Occipital lobe (tissue), 1 donor: ENCODE measurements at regions not wholly inside any gene's neighbourhood (a gene's known extent, or its start where the extent isn't known, plus 50 kb on each side); places are given as distances from the start of the nearest gene placed in this dataset.

Experiments
- DNase-seq: peaks from one replicate; lab custom pipeline; 2025; lab: John Stamatoyannopoulos, UW

DNA sequence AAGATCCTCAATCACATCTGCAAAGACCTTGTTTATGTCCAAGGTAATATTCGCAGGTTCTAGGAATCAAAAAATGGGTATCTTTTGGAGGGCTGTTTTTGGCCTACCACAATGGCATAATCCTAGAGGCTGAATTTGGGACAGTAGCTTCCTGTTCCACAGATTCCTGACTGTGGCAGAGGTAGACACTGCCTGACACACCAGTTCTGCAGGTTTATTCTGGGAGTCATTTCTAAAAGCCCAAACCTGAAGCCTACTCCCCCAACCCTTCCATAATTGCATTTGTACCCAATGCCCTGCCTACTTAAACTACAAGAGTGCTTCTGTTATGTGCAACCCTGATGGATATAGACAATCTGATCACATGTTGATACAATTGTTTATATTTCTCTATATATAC, 378.9 kb downstream of the PCNX1 start:
- no peak for DNase-seq

DNA sequence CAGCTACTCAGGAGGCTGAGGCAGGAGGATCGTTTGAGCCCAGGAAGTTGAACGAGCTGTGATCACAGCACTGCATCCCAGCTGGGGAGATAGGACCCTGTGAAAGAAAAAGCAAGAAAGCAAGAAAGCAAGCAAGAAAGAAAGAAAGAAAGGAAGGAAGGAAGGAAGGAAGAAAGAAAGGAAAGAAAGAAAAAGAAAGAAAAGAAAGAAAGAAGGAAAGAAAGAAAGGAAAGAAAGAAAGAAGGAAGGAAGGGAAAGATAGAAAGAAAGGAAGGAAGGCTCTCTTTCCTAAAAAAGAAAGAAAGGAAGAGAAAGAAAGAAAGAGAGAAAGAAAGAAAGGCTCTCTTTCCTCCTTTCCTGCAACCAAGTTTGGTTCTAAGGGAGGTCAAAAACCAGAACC, 380.3 kb downstream of the PCNX1 start:
- no peak for DNase-seq

DNA sequence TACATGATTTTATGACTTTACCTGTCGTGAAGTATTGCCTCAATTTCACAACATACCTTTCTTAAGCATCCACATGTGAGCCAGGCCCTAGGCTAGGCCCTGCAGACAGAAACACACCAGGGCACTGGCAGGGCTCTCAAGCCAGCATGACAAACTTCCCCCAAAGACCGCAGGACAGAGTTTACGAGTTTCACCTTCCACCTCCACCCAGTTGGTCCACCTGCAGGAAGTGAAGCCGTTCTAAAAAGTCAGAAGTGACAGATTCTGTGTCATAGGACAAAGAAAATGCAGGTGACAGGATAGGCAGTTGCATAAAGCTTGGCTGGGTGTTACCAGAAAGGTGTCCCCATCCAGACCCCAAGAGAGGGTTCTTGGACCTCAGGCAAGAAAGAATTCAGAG, 382.3 kb downstream of the PCNX1 start:
- DNase-seq: no peak

DNA sequence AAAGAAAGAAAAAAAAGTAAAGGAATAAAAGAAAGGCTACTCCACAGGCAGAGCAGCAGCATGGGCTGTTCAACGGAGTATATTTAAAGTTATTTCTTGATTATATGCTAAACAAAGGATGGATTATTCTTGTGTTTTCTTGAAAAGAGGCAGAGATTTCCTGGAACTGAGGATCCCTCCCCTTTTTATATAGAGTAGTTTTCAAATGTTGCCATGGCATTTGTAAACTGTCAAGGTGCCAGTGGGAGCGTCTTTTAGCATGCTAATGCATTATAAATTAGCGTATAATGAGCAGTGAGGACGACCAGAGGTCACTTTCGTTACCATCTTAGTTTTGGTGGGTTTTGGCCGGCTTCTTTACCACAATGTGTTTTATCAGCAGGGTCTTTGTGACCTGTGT, 383.0 kb downstream of the PCNX1 start:
- no peak for DNase-seq

DNA sequence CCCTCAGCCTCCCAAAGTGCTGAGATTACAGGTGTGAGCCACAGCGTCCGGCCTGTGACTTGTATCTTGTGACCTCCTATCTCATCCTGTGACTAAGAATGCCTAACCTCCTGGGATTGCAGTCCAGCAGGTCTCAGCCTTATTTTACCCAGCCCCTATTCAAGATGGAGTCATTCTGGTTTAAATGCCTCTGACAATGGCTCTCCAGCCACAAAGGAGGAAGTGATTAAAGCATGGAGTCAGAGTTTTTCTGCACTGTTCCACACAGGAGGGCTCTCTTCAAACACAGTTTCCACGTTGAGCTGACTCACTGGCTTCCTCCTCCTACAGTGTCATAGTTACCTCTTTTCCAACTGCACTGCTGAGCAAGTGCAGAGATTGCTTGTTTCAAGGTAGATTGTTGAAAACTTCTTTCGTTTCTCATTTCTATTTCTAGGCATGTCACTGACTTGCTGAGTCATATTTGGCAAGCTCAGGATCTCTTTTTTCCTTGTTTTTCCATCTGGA, 383.8 kb downstream of the PCNX1 start:
- peak; percentile 30 for DNase-seq

DNA sequence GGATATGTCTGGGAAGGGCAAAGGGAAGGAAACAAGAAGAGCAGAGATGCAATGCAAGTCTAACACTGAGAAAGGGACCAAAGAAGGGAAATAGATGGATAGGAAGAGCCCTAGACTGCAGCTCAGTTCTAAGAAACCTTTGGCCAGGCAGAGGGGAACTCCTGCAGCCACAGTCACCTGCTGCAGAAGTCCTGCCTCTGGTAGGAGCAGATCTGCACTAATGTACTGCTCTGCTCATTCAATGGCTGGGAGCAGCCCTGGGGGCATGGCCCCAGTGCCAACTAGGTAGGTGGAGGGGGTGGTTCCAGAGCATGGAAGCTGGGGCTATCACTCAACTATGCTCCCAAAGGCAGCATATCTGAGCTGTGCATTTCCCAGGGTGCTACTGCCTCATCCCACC, 388.9 kb downstream of the PCNX1 start:
- no peak for DNase-seq

DNA sequence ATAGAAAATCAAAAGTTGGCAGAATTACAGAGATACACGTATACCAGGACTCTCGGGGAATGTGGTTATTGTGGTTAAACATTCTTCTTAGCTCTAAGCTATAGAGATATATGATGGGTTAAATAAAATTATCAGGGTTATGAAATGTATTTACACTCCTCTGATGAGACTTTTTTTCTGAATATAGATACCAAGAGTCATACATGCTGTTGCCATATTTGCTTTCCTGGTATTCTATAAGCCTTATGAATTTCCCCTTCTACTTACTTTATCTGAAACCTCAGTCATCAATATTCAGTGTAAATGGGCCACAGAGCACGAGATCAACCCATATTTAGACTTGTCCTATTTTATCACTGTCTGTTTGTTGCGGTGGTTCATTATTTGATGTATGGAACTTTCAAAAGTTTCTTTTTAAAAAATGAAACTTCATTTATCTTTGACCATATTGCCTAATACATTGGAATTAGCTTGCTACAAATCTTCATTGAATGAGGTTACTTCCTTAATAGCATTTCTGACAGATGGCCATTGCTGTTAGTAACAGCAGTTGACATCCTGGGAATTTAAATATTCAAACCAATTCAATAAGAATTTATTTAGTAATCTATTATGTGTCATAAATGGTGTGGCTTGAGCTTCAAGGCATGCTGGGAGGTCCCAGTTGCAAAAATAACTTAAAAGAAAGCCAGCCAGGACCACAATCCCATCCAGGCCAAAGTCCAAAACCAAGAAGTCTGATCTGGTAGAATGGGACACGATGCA, 393.5 kb downstream of the PCNX1 start:
- DNase-seq: no peak

DNA sequence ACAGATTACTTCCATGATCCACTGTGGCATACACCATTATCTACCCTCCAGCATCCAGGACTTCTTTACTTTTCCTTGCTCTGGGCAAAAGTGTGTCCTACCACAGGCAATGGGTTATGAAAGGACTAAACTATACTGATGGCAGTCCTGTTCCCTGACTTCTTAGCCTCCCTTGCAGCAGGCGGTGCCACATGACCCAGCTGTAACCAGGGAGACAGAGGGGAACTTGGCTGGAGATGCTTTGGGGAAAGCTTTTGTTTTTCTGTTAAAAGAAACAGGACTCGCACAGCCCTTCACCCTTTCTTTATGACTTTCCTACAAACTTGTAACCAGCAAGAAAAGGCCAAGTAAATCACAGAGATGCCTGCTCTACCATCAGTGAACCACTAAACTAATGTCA, 394.4 kb downstream of the PCNX1 start:
- DNase-seq: no peak

DNA sequence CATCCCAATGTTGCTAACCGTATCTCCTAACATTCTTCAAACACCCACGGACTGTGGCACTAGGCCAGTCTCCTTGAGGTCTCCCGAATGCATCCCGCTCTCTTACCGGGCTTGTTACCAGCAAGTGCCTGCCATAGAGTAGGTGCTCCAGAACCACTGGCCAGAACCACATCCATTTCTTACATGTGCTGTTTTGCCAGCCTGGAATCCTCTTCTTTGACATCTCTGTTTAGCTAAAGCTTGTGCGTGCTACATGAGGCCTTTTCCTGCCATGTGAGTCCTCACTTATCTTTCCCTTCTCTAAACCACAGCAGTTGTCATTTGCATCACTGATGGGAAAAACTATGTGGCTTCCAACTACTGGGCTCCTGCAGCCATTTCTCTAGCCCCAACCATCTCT, 397.4 kb downstream of the PCNX1 start:
- DNase-seq: no peak

DNA sequence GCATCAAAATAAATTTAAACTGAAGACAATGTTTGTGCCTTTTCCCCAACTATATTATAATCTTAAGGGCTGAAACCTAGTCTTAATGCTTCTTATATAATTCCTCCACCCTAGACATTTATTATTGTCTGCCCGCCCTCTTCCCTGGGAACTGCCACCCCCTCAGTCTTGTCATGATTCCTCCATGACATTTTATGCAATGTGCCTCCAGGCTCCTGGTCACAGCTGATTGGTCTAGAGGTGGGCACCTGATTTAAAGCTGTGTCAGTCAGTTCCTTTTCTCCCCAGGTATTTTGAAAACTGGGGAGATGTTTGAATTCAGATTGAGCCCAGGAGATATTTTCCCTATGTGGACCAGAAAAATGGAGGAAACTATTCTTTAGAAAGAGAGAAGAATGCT, 401.4 kb downstream of the PCNX1 start:
- no peak for DNase-seq

DNA sequence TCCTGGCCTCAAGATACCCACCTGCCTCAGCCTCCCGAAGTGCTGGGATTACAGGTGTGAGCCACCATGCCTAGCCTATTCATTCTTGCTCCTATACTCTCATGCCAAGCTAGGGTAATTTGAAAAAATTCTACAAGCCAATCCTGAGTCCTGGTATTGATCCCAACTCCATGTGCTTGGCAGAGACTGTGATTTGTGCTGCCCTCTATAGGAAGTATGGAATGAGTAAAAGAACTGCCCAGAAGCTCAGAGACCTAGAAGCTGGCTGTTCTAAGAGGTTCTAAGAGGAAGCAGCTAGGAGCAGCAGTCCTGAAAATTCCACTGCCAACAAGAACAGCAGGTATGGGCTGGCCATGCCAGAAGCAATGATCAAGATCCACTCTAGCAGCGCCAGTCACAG, 402.5 kb downstream of the PCNX1 start:
- DNase-seq: no peak

DNA sequence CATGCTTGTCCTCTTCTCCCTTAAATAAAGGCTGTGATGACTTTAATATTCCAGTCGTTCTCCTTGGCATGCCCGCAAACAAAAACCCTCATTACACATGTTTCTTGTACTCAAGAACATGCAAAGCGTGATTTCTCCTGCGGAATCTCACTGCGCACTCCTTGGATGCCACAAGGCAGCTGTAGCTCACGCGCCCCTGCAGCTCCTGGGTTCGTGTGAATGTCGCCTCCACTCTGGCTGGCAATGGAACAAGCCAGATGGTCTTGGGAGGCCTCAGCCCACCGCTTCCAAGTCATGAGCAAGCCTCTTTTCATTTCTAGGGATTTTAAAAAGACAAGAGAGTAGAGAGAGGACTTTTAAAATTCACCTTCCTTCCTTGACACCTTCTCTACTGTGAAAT, 403.8 kb downstream of the PCNX1 start:
- DNase-seq: peak; percentile 23

DNA sequence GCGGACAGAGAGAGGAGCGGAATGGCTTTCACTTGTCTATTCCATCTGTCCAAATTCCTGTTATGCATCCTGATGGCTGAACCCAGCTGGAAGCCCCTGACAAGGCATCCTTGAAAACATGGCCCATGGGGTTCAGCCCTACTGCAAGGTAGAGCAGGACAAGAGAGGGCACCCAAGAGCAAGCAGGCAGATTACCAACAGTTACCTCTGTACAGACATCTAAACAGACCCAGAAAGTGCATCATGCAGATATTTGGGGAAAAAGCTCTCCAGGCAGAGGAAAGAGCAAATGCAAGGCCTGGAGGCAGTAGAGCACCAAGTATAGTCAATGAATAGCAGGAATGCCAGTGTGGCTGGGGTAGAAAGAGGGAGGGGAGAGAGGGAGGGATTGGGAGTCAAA, 407.5 kb downstream of the PCNX1 start:
- no peak for DNase-seq

DNA sequence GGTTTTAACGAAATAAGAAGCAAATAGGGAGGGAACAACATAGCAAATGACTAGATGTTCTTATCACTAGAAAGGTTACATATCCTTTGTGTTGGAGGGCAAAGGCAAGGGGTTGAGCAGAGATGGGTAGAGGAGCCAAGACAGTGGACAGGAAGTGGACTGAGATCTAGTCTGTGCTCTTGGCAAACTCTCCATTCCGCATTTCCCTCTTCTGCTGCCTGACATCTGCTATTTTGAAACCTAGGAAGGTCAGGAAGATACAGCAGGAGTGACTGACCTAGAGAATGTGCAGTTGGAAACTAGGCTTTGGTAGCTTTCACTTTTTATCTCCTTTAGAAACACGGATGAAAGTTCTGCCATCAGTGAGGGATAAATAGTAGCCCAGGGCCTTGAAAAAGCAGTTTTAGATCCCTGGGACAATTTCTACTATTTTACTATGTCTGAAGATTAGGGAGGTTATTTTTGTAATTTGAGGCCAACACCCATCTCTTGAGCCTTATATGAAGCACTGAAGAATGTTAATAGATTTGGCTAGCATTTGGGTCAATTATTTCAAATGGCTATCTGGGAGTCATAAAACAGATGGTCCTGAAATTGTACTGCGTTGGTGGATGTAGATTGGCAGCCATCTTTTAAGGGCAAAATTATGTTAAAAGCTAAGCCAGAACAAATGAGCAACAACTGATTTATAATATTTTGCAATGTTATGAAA, 410.3 kb downstream of the PCNX1 start:
- DNase-seq: no peak

DNA sequence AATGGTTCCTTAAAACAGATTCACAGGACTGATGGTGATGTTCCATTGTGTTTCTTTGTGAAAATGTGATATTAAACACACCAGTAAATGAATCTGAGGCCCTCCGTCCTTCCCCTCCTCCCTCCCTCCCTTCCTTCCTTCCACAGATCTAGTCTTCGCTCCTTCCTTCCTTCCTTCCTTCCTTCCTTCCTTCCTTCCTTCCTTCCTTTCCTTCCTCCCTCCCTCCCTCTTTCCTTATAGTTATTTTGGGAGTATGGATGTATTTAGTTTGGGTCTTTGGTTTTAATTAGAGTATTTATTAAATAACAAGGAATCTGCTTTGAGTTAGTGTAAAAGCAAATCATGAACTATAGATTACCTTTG, 410.8 kb downstream of the PCNX1 start:
- DNase-seq: no peak

DNA sequence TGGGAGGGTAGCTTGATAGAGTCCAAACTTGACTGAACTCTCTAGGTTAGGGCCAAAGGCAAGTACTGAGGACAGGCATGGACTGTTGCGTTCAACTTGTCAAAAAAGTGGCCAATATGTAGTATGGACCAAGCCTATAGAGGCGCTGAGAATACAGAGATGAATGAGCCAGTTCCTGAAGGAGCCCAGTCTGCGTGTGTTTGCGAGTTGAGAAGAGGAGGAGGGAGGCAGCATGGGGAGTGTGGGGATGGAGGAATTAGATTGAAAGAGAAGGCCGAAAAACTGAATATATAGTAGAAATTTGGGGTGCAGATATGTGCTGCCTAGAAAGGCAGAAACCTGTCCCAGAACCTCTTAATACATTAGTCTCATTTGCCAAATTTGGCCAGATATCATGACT, 412.4 kb downstream of the PCNX1 start:
- peak; percentile 43 for DNase-seq

DNA sequence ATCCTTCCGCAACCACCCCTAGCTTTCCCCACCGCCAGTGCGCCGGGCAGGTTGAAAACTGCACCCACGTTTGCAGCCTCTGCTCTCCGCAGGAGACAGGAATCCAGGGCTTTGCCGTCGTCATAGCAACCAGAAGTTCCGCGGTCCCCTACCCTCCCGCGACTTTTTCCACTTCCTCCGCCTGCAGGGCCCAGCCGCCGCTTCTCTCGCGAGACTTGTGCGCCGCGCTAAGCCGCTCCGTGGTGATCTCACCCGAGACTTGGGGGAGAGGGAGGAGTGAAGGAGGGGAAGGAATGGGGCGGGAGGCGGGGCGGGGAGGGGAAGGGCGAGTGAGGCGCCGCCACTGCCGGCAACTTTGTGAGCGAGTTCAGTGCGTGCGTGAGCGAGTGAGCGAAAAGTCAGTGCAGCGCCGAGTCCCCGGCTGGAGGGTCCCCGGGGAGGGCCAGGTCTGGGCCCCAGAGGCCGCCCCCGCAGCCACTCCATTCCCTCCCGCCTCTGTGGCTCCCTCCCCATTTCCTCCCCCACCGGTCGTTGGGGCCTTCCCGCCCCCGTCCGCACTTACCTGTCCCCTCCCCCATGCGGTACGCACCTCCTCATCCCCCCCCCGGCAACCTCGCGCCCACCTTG, 413.0 kb downstream of the PCNX1 start, which contains the start of gene SIPA1L1:
SIPA1L1 (plus strand) TSS at position 370 of the 627 bp plus-strand sequence.
- DNase-seq: peak; percentile 98

DNA sequence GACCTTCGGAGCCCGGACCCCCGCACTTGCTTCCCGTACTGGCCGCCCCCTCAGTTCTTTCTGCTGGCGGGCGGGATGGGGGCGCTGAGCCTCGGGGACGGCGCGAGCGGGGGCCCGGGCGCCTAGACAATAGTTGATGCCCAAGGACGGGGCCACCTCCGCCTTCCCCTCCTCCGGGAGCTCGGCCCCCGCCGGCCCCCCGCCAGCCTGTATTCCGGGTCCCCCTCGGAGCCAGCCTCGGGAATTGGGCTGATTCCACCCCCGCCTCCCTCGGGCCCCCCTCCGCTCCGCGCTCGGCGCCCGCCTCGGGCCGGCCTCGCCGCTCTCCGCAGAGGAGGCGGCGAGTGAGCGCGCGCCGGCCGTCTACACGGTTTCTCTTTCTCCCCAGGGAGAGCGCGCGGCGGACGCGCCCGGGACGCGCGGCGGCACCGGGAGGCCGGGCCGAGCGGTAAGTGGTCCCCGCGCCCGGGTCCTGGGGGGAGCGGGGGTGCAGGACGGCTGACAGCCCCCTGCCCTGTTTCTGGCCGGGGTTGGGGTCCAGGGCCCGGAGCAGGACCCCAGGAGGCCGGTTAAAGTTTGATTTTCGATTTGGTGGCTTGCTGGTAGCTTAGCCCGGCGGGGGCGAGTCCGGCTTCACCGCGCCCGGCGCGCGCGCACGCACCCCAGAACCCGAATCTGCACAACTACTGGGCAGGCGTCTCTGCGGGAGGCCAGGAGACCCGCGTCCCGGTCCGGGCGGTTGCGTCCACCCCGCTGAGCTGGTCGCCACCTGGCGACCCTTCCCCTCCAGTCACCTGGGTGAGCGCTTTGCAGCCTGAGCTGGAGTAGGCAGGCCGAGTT, 413.7 kb downstream of the PCNX1 start:
- peak; percentile 53 for DNase-seq

DNA sequence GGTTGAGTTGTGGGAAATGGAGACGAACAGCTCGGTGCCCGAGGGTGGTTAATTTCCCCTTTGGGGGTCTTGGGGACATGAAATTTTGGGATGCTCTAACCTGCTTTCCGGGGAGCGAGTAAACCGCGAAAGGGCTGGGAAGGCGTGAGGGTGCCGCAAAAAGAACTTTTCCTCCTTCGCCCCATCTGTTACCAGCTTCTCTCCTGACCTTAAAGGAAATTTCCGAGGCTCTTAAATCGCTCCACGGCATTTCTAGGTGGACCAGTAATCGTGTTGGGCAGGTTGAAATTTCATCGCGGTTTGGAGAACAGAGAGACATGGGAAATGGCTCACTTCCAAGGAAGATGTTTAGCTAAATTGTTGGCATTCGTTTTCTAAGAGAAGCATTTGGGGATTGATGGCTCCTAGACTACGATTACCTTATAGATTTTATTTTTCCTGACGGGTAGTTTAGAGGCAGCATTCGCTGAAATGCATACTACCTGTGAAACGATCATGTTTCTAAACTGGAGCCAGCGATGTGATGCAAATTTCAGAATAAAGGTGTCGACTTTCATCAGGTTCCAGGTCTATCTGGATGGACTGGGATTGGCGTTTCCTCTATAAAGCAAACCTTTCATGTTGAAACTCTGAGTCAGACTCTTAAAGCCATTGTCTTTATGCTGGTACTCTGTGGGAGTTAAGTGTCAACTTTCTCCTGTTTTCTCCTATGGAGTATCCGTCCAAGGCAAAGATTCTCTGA, 414.5 kb downstream of the PCNX1 start:
- DNase-seq: peak; percentile 44

DNA sequence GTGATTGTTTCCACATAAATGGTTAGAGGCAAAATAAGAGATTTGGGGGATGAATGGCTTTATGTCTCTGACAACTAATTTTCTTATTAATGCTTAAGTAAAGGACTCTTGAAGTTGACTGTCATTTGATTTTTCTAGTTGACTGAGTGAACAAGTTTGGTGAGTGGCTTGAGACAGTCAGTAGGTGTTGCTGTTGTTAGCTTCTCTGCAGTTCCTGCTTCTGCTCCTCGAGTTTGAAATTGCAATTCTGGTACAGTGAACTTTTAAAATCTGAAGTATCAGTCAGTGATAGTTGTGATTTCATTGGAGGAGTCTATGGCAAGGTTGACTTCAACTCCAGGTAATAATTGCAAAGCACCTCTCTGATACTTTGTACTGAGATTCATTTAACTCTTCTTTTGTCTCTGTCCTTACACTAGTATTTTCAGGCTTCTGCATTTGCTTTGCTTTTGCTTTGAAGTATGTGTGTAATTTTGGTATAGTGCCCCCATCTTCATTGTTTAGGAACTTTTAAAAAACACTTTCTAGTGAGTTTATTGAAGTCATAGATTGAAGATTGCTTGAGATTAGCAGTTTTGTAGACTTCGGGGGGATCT, 415.5 kb downstream of the PCNX1 start:
- DNase-seq: no peak
